ENCODE measurements at regions not wholly inside any gene's neighbourhood (a gene's known extent, or its start where the extent isn't known, plus 50 kb on each side); places are given as distances from the start of the nearest gene placed in this dataset.

- no peak for DNase-seq (ENCODE audit: low spot score)
These were observed 386.7 kb upstream of the MEF2C start for GRCh38 chr5:89269721-89270120.

GRCh38 chr5:89268460-89268859 lies 385.5 kb upstream of the MEF2C start:
- peak; percentile 32 for DNase-seq (ENCODE audit: low spot score)

- no peak for DNase-seq (ENCODE audit: low spot score)
These were observed 384.8 kb upstream of the MEF2C start for GRCh38 chr5:89267788-89268187.

- no peak for DNase-seq (ENCODE audit: low spot score)
These were observed 382.7 kb upstream of the MEF2C start for GRCh38 chr5:89265511-89266179.

- DNase-seq (ENCODE audit: low spot score) = no peak
These were observed 380.9 kb upstream of the MEF2C start for GRCh38 chr5:89263846-89264245.

- DNase-seq (ENCODE audit: low spot score) = no peak
These were observed 379.0 kb upstream of the MEF2C start for GRCh38 chr5:89262030-89262429.

- no peak for DNase-seq (ENCODE audit: low spot score)
These were observed 377.3 kb upstream of the MEF2C start for GRCh38 chr5:89260254-89260653.

- no peak for DNase-seq (ENCODE audit: low spot score)
These were observed 373.0 kb upstream of the MEF2C start for GRCh38 chr5:89255845-89256463.

- no peak for DNase-seq (ENCODE audit: low spot score)
These were observed 370.8 kb upstream of the MEF2C start for GRCh38 chr5:89253666-89254352.

- no peak for DNase-seq (ENCODE audit: low spot score)
These were observed 363.9 kb upstream of the MEF2C start for GRCh38 chr5:89246864-89247263.

GRCh38 chr5:89246252-89246651 lies 363.3 kb upstream of the MEF2C start:
- DNase-seq (ENCODE audit: low spot score) = no peak

GRCh38 chr5:89243611-89244010 lies 360.6 kb upstream of the MEF2C start:
- no peak for DNase-seq (ENCODE audit: low spot score)

- DNase-seq (ENCODE audit: low spot score) = no peak
These were observed 358.2 kb upstream of the MEF2C start for GRCh38 chr5:89241186-89241585.

- DNase-seq (ENCODE audit: low spot score) = no peak
These were observed 353.9 kb upstream of the MEF2C start for GRCh38 chr5:89236900-89237299.

- DNase-seq (ENCODE audit: low spot score) = no peak
These were observed 350.5 kb upstream of the MEF2C start for GRCh38 chr5:89233462-89233861.

GRCh38 chr5:89232139-89232603 lies 349.2 kb upstream of the MEF2C start:
- DNase-seq (ENCODE audit: low spot score) = no peak

GRCh38 chr5:89230178-89230577 lies 347.2 kb upstream of the MEF2C start:
- DNase-seq (ENCODE audit: low spot score) = no peak

GRCh38 chr5:89229331-89230070 lies 346.5 kb upstream of the MEF2C start:
- DNase-seq (ENCODE audit: low spot score) = no peak

GRCh38 chr5:89228355-89228754 lies 345.4 kb upstream of the MEF2C start:
- DNase-seq (ENCODE audit: low spot score) = no peak

- DNase-seq (ENCODE audit: low spot score) = no peak
These were observed 335.4 kb upstream of the MEF2C start for GRCh38 chr5:89218364-89218763.

- no peak for DNase-seq (ENCODE audit: low spot score)
These were observed 333.6 kb upstream of the MEF2C start for GRCh38 chr5:89216606-89217005.

- peak; percentile 11 for DNase-seq (ENCODE audit: low spot score)
These were observed 330.6 kb upstream of the MEF2C start for GRCh38 chr5:89213573-89213972.

GRCh38 chr5:89211836-89212235 lies 328.9 kb upstream of the MEF2C start:
- no peak for DNase-seq (ENCODE audit: low spot score)
